Mesendoderm (in vitro differentiated cells): ENCODE measurements at regions not wholly inside any gene's neighbourhood (a gene's known extent, or its start where the extent isn't known, plus 50 kb on each side); places are given as distances from the start of the nearest gene placed in this dataset.

Source experiments
- DNase-seq: peaks from one replicate; pipeline ENCODE4 v3.0.0; 2013
- H2AK5ac ChIP-seq: 2 replicates; pipeline ENCODE4 v1.6.1; 2013; ENCODE audit warnings: low read length, inconsistent platforms
- H2BK120ac ChIP-seq: 2 replicates; pipeline ENCODE4 v1.6.1; 2013; ENCODE audit warnings: low read depth, mild to moderate bottlenecking, low read length, moderate library complexity, mixed read lengths
- H2BK15ac ChIP-seq: replicated peaks from 2 replicates; pipeline ENCODE4 v1.6.1; 2013; ENCODE audit warnings: low read depth, mild to moderate bottlenecking, moderate library complexity
- H2BK5ac ChIP-seq: 2 replicates; pipeline ENCODE4 v1.6.1; 2013; ENCODE audit warnings: low read length, inconsistent platforms
- H3K18ac ChIP-seq: 2 replicates; pipeline ENCODE4 v1.6.1; 2013; ENCODE audit warnings: mild to moderate bottlenecking, low read length, mixed read lengths
- H3K23ac ChIP-seq: one replicate; pipeline ENCODE4 v1.6.1; 2013; ENCODE audit warnings: low read length
- H3K27ac ChIP-seq: 2 replicates; pipeline ENCODE4 v1.5.1; 2013; ENCODE audit warnings: low read depth, mild to moderate bottlenecking, inconsistent platforms, low read length, moderate library complexity
- H3K27me3 ChIP-seq: 2 replicates; pipeline ENCODE4 v1.6.1; 2013; ENCODE audit warnings: low read length, control low read depth, mild to moderate bottlenecking, inconsistent platforms; ENCODE audit not compliant: insufficient read depth, poor library complexity
- H3K36me3 ChIP-seq: 2 replicates; pipeline ENCODE4 v1.6.1; 2013; ENCODE audit warnings: low read length, inconsistent platforms; ENCODE audit not compliant: control insufficient read depth, insufficient read depth
- H3K4ac ChIP-seq: one replicate; pipeline ENCODE4 v1.6.1; 2013; ENCODE audit warnings: low read depth, mild to moderate bottlenecking, low read length, moderate library complexity
- H3K4me1 ChIP-seq: 2 replicates; pipeline ENCODE4 v1.6.1; 2013; ENCODE audit warnings: low read depth, low read length, inconsistent platforms; ENCODE audit not compliant: control insufficient read depth
- H3K4me2 ChIP-seq: 2 replicates; pipeline ENCODE4 v1.6.1; 2013; ENCODE audit warnings: low read length
- H3K4me3 ChIP-seq: 2 replicates; pipeline ENCODE4 v1.5.1; 2013; ENCODE audit warnings: mild to moderate bottlenecking, low read length
- H3K56ac ChIP-seq: one replicate; pipeline ENCODE4 v1.6.1; 2013; ENCODE audit warnings: low read length
- H3K79me1 ChIP-seq: 2 replicates; pipeline ENCODE4 v1.6.1; 2013; ENCODE audit warnings: low read length, inconsistent platforms
- H3K79me2 ChIP-seq: 2 replicates; pipeline ENCODE4 v1.6.1; 2013; ENCODE audit warnings: mild to moderate bottlenecking, low read length; ENCODE audit not compliant: control insufficient read depth, insufficient read depth
- H3K9ac ChIP-seq: 2 replicates; pipeline ENCODE4 v1.6.1; 2013; ENCODE audit warnings: low read length, inconsistent platforms
- H4K5ac ChIP-seq: one replicate; pipeline ENCODE4 v1.6.1; 2013; ENCODE audit warnings: low read length
- H4K8ac ChIP-seq: one replicate; pipeline ENCODE4 v1.6.1; 2013; ENCODE audit warnings: low read depth, mild to moderate bottlenecking, control low read depth, low read length, moderate library complexity
- WGBS: extraction: QIAGEN DNeasy Blood & Tissue Kit; methylation state at CpG from one replicate; pipeline ENCODE4 v1.1.7; 2013; ENCODE audit warnings: low lambda C conversion rate, missing lambda C conversion rate; ENCODE audit not compliant: insufficient coverage; ENCODE audit errors: extremely low coverage; 5-methylcytosine and 5-hydroxymethylcytosine counted together

- no CpG with 5 or more reads among the region's 3 CpGs for WGBS
Observed at GRCh38 chr15:29880341-29880740, 58.1 kb upstream of the TJP1 start.

DNA sequence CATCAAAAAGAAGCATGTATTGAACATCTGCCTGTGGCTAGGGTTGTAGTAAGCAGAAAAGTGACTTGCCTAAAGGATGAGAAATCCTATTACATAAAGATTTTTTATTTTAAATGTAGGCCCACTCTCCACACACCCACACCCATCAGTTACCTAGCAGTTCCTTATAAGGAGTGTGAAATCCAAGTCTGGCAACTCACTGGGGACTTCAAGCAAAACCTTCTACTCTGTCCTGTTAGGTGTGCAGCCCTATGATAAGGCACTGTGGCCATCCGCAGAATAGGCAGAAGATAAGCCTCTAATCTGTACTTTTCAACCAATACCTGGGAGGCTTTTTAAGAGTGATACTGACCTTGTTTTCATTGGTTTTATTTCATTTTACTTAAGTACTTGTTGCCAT, 52.7 kb upstream of the TJP1 start:
- H3K4me2 ChIP-seq: no peak overlapping the region
- no peaks in the 10 kb centered on the region for H3K36me3 ChIP-seq
- no peak overlapping the region for H3K27ac ChIP-seq
- H4K5ac ChIP-seq: no peak overlapping the region
- no peak overlapping the region for H4K8ac ChIP-seq
- no peak overlapping the region for H2BK15ac ChIP-seq
- no peak overlapping the region for H3K23ac ChIP-seq
- no peak for DNase-seq
- H3K4me1 ChIP-seq: peaks cover 2% of the 10 kb centered on the region
- no peak overlapping the region for H2AK5ac ChIP-seq
- no peak overlapping the region for H2BK120ac ChIP-seq
- no peaks in the 10 kb centered on the region for H3K79me2 ChIP-seq
- H2BK5ac ChIP-seq: no peak overlapping the region
- no peak overlapping the region for H3K18ac ChIP-seq
- H3K79me1 ChIP-seq: no peaks in the 10 kb centered on the region
- H3K4me3 ChIP-seq: no peak overlapping the region
- WGBS: no CpG with 5 or more reads among the region's 1 CpG
- H3K27me3 ChIP-seq: no peaks in the 10 kb centered on the region
- H3K56ac ChIP-seq: no peak overlapping the region
- H3K9ac ChIP-seq: no peak overlapping the region
- H3K4ac ChIP-seq: no peak overlapping the region

More at GRCh38 chr15:29880341-29880740, 58.1 kb upstream of the TJP1 start:
- Histone ChIP-seq H4K8ac (no peak overlapping the region), H3K27me3 (no peaks in the 10 kb centered on the region), H3K56ac (no peak overlapping the region), H3K4me1 (no peaks in the 10 kb centered on the region), H3K79me1 (no peaks in the 10 kb centered on the region), H3K4me2 (no peak overlapping the region), H3K79me2 (no peaks in the 10 kb centered on the region), H3K36me3 (no peaks in the 10 kb centered on the region), H3K18ac (no peak overlapping the region), H3K23ac (no peak overlapping the region), H2BK15ac (no peak overlapping the region), H3K9ac (no peak overlapping the region), H3K27ac (no peak overlapping the region), H2BK5ac (no peak overlapping the region), H2AK5ac (no peak overlapping the region), H2BK120ac (no peak overlapping the region), H4K5ac (no peak overlapping the region), H3K4me3 (no peak overlapping the region), H3K4ac (no peak overlapping the region)
- no peak for DNase-seq

DNA sequence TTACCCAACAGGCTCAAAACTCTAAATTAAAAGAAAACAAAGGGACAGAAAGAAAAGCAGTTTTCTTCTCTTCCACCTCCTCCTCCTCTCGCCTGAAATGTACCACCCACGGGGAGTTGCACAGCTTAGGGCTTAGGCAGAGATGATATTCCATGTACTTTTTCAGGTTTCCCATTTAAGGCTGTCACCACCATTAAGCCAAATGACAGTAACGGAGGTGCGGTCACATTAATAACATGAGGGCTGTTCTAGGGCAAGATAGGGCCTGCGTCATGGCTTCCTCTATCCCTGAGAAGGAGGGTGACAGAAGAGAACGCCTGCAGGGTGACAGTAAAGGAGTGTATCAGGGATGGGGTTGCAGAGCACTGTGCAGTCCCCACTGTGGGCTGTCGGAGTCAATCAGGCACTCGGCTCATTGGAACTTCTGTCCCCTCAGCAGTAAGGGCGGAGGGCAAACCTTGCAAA, 51.7 kb upstream of the TJP1 start:
- Histone ChIP-seq H2AK5ac (no peak overlapping the region), H3K36me3 (no peaks in the 10 kb centered on the region), H4K8ac (no peak overlapping the region), H2BK120ac (no peak overlapping the region), H3K18ac (no peak overlapping the region), H3K23ac (no peak overlapping the region), H4K5ac (no peak overlapping the region), H2BK5ac (no peak overlapping the region), H3K27me3 (no peaks in the 10 kb centered on the region), H3K9ac (no peak overlapping the region), H3K27ac (no peak overlapping the region), H3K56ac (no peak overlapping the region), H3K4me3 (no peak overlapping the region), H3K79me1 (no peaks in the 10 kb centered on the region), H3K79me2 (no peaks in the 10 kb centered on the region), H3K4me1 (peaks cover 2% of the 10 kb centered on the region), H3K4ac (no peak overlapping the region), H3K4me2 (no peak overlapping the region), H2BK15ac (no peak overlapping the region)
- WGBS: no CpG with 5 or more reads among the region's 9 CpGs
- no peak for DNase-seq

DNA sequence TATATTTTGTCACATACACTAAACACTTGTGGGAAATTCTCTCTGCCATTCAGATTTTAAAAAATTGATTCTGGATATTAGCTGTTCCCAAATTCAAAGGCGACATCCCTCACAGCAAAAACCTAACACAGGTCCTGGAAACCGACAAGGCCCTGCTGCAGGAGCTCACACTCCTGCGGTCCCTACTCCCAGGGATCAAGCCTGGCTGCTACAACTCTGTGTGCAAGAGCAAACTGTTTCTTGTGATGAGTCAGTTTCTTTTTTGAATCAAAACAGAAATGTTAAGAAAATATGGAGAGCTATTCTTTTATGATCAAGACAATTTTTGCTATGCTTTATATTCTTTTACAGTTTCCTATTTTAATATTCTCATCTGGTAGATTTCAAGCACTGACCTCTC, 51.0 kb upstream of the TJP1 start:
- no peak overlapping the region for H3K4me3 ChIP-seq
- no peaks in the 10 kb centered on the region for H3K79me2 ChIP-seq
- H3K56ac ChIP-seq: no peak overlapping the region
- H2BK5ac ChIP-seq: no peak overlapping the region
- H3K18ac ChIP-seq: no peak overlapping the region
- H2BK120ac ChIP-seq: no peak overlapping the region
- H3K79me1 ChIP-seq: no peaks in the 10 kb centered on the region
- WGBS: no CpG with 5 or more reads among the region's 3 CpGs
- no peak overlapping the region for H2AK5ac ChIP-seq
- H3K4ac ChIP-seq: no peak overlapping the region
- H3K27me3 ChIP-seq: no peaks in the 10 kb centered on the region
- no peak overlapping the region for H4K5ac ChIP-seq
- no peak overlapping the region for H2BK15ac ChIP-seq
- H3K27ac ChIP-seq: no peak overlapping the region
- H3K9ac ChIP-seq: no peak overlapping the region
- H3K4me2 ChIP-seq: no peak overlapping the region
- peaks cover 2% of the 10 kb centered on the region for H3K4me1 ChIP-seq
- no peak overlapping the region for H4K8ac ChIP-seq
- no peaks in the 10 kb centered on the region for H3K36me3 ChIP-seq
- DNase-seq: no peak
- no peak overlapping the region for H3K23ac ChIP-seq

- no peak overlapping the region for H3K56ac ChIP-seq
- H3K79me1 ChIP-seq: no peaks in the 10 kb centered on the region
- no peaks in the 10 kb centered on the region for H3K79me2 ChIP-seq
- no peak overlapping the region for H4K8ac ChIP-seq
- no peak for DNase-seq
- H3K4me3 ChIP-seq: no peak overlapping the region
- no peak overlapping the region for H2AK5ac ChIP-seq
- H3K18ac ChIP-seq: no peak overlapping the region
- H2BK120ac ChIP-seq: no peak overlapping the region
- peaks cover 2% of the 10 kb centered on the region for H3K4me1 ChIP-seq
- no peak overlapping the region for H3K23ac ChIP-seq
- no peak overlapping the region for H3K9ac ChIP-seq
- H3K27me3 ChIP-seq: no peaks in the 10 kb centered on the region
- H2BK5ac ChIP-seq: no peak overlapping the region
- H4K5ac ChIP-seq: no peak overlapping the region
- no peak overlapping the region for H3K27ac ChIP-seq
- no peaks in the 10 kb centered on the region for H3K36me3 ChIP-seq
- H2BK15ac ChIP-seq: no peak overlapping the region
- no CpG with 5 or more reads among the region's 7 CpGs for WGBS
- no peak overlapping the region for H3K4ac ChIP-seq
- H3K4me2 ChIP-seq: no peak overlapping the region
Observed at GRCh38 chr15:29872716-29873115, 50.4 kb upstream of the TJP1 start.
